ENCODE measurements at regions not wholly inside any gene's neighbourhood (a gene's known extent, or its start where the extent isn't known, plus 50 kb on each side); places are given as distances from the start of the nearest gene placed in this dataset.

GRCh38 chr14:95787941-95788340 is 74.0 kb upstream of the TCL1A start:
- no peak for DNase-seq
- no peaks in the 10 kb centered on the region for H3K4me1 ChIP-seq (replicated peaks in 1 of 2)
- TF ChIP-seq CTCF (IDR thresholded peaks at IDR 0.05) (no peak), POLR2A (IDR thresholded peaks at IDR 0.05) (no peak)
- H3K27ac ChIP-seq: no peak overlapping the region
- intact Hi-C loops (cut with DNase I): no loop called here
- H3K9me3 ChIP-seq (replicated peaks in 1 of 3): no peaks in the 10 kb centered on the region
- no peaks in the 10 kb centered on the region for H3K27me3 ChIP-seq
- H3K36me3 ChIP-seq (replicated peaks in 1 of 2): no peaks in the 10 kb centered on the region
- no peak overlapping the region for H3K4me3 ChIP-seq
- WGBS, 4 donors: 74 to 90% (median 80%) methylated on average over 3 of the region's 3 CpGs

- H3K4me1 ChIP-seq (replicated peaks in 1 of 2): no peaks in the 10 kb centered on the region
- no peak for TF ChIP-seq POLR2A (IDR thresholded peaks at IDR 0.05)
- TF ChIP-seq CTCF (IDR thresholded peaks at IDR 0.05): no peak
- no peaks in the 10 kb centered on the region for H3K9me3 ChIP-seq (replicated peaks in 1 of 3)
- H3K4me3 ChIP-seq: no peak overlapping the region
- intact Hi-C loops (cut with DNase I): no loop called here
- H3K36me3 ChIP-seq (replicated peaks in 1 of 2): no peaks in the 10 kb centered on the region
- no peaks in the 10 kb centered on the region for H3K27me3 ChIP-seq
- 60 to 69% (median 67%) methylated on average over 8 of the region's 8 CpGs for WGBS, 4 donors
- H3K27ac ChIP-seq: no peak overlapping the region
- DNase-seq: no peak
Measured at GRCh38 chr14:95786566-95786965, 72.6 kb upstream of the TCL1A start.

GRCh38 chr14:95784137-95784536 is 70.2 kb upstream of the TCL1A start:
- Histone ChIP-seq H3K27ac (no peak overlapping the region), H3K4me3 (no peak overlapping the region), H3K9me3 (replicated peaks in 1 of 3) (no peaks in the 10 kb centered on the region), H3K27me3 (no peaks in the 10 kb centered on the region), H3K4me1 (replicated peaks in 1 of 2) (no peaks in the 10 kb centered on the region), H3K36me3 (replicated peaks in 1 of 2) (no peaks in the 10 kb centered on the region)
- intact Hi-C loops (cut with DNase I): loop anchor here in 1 of 2 donors (5.0 kb wide), 1 partner anchor 227 kb away; no protein-coding TSS in a partner anchor
- DNase-seq: peak in 5 of 7 donors; percentile 13 to 38 (median 24)
- WGBS, 4 donors: 0 to 5% (median 1%) methylated on average over 1 of the region's 1 CpG
- TF ChIP-seq CTCF (IDR thresholded peaks at IDR 0.05) (no peak), POLR2A (IDR thresholded peaks at IDR 0.05) (no peak)

- intact Hi-C loops (cut with DNase I): loop anchor here in 1 of 2 donors (10.0 kb wide), 1 partner anchor 212 kb away; no protein-coding TSS in a partner anchor
- no peak for DNase-seq
- TF ChIP-seq CTCF (IDR thresholded peaks at IDR 0.05) (no peak), POLR2A (IDR thresholded peaks at IDR 0.05) (no peak)
- H3K9me3 ChIP-seq (replicated peaks in 1 of 3): no peaks in the 10 kb centered on the region
- 61 to 78% (median 73%) methylated on average over 5 to 7 of the region's 7 CpGs for WGBS, 4 donors
- H3K4me1 ChIP-seq (replicated peaks in 1 of 2): no peaks in the 10 kb centered on the region
- H3K27me3 ChIP-seq: no peaks in the 10 kb centered on the region
- H3K27ac ChIP-seq: no peak overlapping the region
- H3K36me3 ChIP-seq (replicated peaks in 1 of 2): no peaks in the 10 kb centered on the region
- H3K4me3 ChIP-seq: no peak overlapping the region
Measured at GRCh38 chr14:95776798-95777534, 63.0 kb upstream of the TCL1A start.
